Panc1 (cell line): ENCODE measurements at regions not wholly inside any gene's neighbourhood (a gene's known extent, or its start where the extent isn't known, plus 50 kb on each side); places are given as distances from the start of the nearest gene placed in this dataset.

ENCODE experiments used
- POLR2AphosphoS5 ChIP-seq: IDR thresholded peaks from 2 replicates; pipeline ENCODE4 v1.6.1; 2012; ENCODE audit warnings: mild to moderate bottlenecking, low read depth, low read length, moderate library complexity
- REST ChIP-seq, 2 experiments: IDR thresholded peaks; 2 replicates each; pipeline ENCODE4 v1.6.1; 2011 to 2012; ENCODE audit warnings: low read depth in 2 of 2, control low read depth in 1 of 2, low read length in 1 of 2, mild to moderate bottlenecking in 1 of 2, moderate library complexity in 1 of 2; ENCODE audit not compliant: insufficient read depth in 1 of 2
- SIN3A ChIP-seq: IDR thresholded peaks from 2 replicates; pipeline ENCODE4 v1.6.1; 2012; ENCODE audit warnings: low read depth, mild to moderate bottlenecking, low read length, moderate library complexity, borderline replicate concordance; ENCODE audit not compliant: insufficient read depth
- TCF7L2 ChIP-seq: IDR thresholded peaks from 2 replicates; pipeline ENCODE4 v1.6.1; 2011; ENCODE audit warnings: mild to moderate bottlenecking, low read depth, low read length, inconsistent platforms
- TF ChIP-seq, protein P1 (sequence below): fragments of 450-650 bp; IDR thresholded peaks from 2 replicates; pipeline ENCODE4 v1.5.1; 2017; ENCODE audit warnings: mild to moderate bottlenecking

DNA sequence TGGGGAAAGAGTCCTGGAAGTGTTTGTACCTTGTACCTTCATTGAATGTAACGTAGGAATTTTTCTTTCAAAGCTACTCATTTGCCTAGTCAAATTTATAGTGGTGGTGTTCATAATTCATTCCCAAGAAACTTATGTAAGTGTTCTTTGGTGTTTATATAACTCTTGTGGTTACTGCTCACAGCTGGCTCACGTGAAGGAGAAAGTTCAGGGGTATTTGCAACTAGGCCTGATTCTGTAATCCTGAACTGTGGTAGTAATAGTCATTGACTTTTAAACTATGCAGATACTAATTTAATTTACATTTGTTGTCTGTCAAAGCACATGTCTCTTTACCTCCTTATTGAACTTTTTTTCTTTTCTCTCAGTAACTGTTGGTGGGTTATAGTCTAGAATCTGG, 50.5 kb upstream of the TEX264 start:
- TF ChIP-seq, protein P1, sequence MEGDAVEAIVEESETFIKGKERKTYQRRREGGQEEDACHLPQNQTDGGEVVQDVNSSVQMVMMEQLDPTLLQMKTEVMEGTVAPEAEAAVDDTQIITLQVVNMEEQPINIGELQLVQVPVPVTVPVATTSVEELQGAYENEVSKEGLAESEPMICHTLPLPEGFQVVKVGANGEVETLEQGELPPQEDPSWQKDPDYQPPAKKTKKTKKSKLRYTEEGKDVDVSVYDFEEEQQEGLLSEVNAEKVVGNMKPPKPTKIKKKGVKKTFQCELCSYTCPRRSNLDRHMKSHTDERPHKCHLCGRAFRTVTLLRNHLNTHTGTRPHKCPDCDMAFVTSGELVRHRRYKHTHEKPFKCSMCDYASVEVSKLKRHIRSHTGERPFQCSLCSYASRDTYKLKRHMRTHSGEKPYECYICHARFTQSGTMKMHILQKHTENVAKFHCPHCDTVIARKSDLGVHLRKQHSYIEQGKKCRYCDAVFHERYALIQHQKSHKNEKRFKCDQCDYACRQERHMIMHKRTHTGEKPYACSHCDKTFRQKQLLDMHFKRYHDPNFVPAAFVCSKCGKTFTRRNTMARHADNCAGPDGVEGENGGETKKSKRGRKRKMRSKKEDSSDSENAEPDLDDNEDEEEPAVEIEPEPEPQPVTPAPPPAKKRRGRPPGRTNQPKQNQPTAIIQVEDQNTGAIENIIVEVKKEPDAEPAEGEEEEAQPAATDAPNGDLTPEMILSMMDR, result no peak
- TF ChIP-seq TCF7L2 (no peak), REST (IDR thresholded peaks at IDR 0.05; ENCODE audit: insufficient read depth in 1 of 2, low read depth in 2 of 2, low read length in 1 of 2) (no peak), SIN3A (no peak), POLR2AphosphoS5 (no peak)
